Activated effector memory CD4-positive, alpha-beta T cell treated with Interleukin-2 at 50 U/mL for 16 hours (primary cell): ENCODE measurements at regions not wholly inside any gene's neighbourhood (a gene's known extent, or its start where the extent isn't known, plus 50 kb on each side); places are given as distances from the start of the nearest gene placed in this dataset.

Experiments used
- DNase-seq: peaks from one replicate; pipeline ENCODE4 v3.0.0-alpha.2; 2020

GRCh38 chr13:74040200-74040599, 94.0 kb downstream of the KLF12 start:
- no peak for DNase-seq

- no peak for DNase-seq
Measured at GRCh38 chr13:74039667-74040066, 94.5 kb downstream of the KLF12 start.

GRCh38 chr13:74039154-74039553, 95.0 kb downstream of the KLF12 start:
- DNase-seq = no peak

GRCh38 chr13:74037762-74038161, 96.4 kb downstream of the KLF12 start:
- DNase-seq = no peak

- no peak for DNase-seq
Measured at GRCh38 chr13:74036373-74036772, 97.8 kb downstream of the KLF12 start.

- DNase-seq = no peak
Measured at GRCh38 chr13:74035896-74036295, 98.3 kb downstream of the KLF12 start.

GRCh38 chr13:74032325-74032724, 101.9 kb downstream of the KLF12 start:
- DNase-seq = no peak

GRCh38 chr13:74027161-74027779, 106.9 kb downstream of the KLF12 start:
- no peak for DNase-seq

GRCh38 chr13:74026753-74027152, 107.5 kb downstream of the KLF12 start:
- DNase-seq = peak; percentile 60

GRCh38 chr13:74025369-74025768, 108.8 kb downstream of the KLF12 start:
- no peak for DNase-seq

- no peak for DNase-seq
Measured at GRCh38 chr13:74024856-74025255, 109.3 kb downstream of the KLF12 start.

GRCh38 chr13:74024314-74024713, 109.9 kb downstream of the KLF12 start:
- DNase-seq = no peak

GRCh38 chr13:74023484-74023883, 110.7 kb downstream of the KLF12 start:
- no peak for DNase-seq

GRCh38 chr13:74021505-74021904, 112.7 kb downstream of the KLF12 start:
- no peak for DNase-seq

- DNase-seq = no peak
Measured at GRCh38 chr13:74018062-74018431, 116.2 kb downstream of the KLF12 start.

GRCh38 chr13:74017301-74018061, 116.7 kb downstream of the KLF12 start:
- no peak for DNase-seq

GRCh38 chr13:74015137-74015536, 119.1 kb downstream of the KLF12 start:
- no peak for DNase-seq

- DNase-seq = no peak
Measured at GRCh38 chr13:74009100-74009668, 125.0 kb downstream of the KLF12 start.

- no peak for DNase-seq
Measured at GRCh38 chr13:74006666-74007065, 127.5 kb downstream of the KLF12 start.

GRCh38 chr13:74005320-74006157, 128.7 kb downstream of the KLF12 start:
- no peak for DNase-seq

GRCh38 chr13:74004109-74004508, 130.1 kb downstream of the KLF12 start:
- DNase-seq = no peak

- DNase-seq = no peak
Measured at GRCh38 chr13:74003374-74003773, 130.8 kb downstream of the KLF12 start.

GRCh38 chr13:74000876-74001275, 133.3 kb downstream of the KLF12 start:
- DNase-seq = no peak

GRCh38 chr13:73998631-73999030, 135.6 kb downstream of the KLF12 start:
- DNase-seq = no peak
